GM20000 (cell line): ENCODE measurements at regions not wholly inside any gene's neighbourhood (a gene's known extent, or its start where the extent isn't known, plus 50 kb on each side); places are given as distances from the start of the nearest gene placed in this dataset.
A peak's percentile ranks its signal among the peaks of the same experiment; 100 is the strongest.

Experiments
- DNase-seq: peaks from one replicate; pipeline ENCODE4 v3.0.0; 2012; ENCODE audit warnings: low spot score
- CTCF ChIP-seq: IDR thresholded peaks from 2 replicates; pipeline ENCODE4 v1.5.1; 2012; ENCODE audit warnings: mild to moderate bottlenecking, control low read depth; ENCODE audit errors: extremely low read depth, missing control alignments

GRCh38 chr13:73933795-73934194, 200.4 kb downstream of the KLF12 start:
- no peak for TF ChIP-seq CTCF
- DNase-seq, result no peak

GRCh38 chr13:73932091-73932490, 202.1 kb downstream of the KLF12 start:
- DNase-seq, result no peak
- no peak for TF ChIP-seq CTCF

- TF ChIP-seq CTCF, result no peak
- DNase-seq, result no peak
Measured at GRCh38 chr13:73929287-73929932, 204.8 kb downstream of the KLF12 start.

- no peak for DNase-seq
- no peak for TF ChIP-seq CTCF
Measured at GRCh38 chr13:73924607-73925006, 209.6 kb downstream of the KLF12 start.

GRCh38 chr13:73922493-73923393, 211.5 kb downstream of the KLF12 start:
- TF ChIP-seq CTCF, result no peak
- DNase-seq, result no peak

- no peak for TF ChIP-seq CTCF
- no peak for DNase-seq
Measured at GRCh38 chr13:73918691-73919090, 215.5 kb downstream of the KLF12 start.

GRCh38 chr13:73913751-73914518, 220.3 kb downstream of the KLF12 start:
- TF ChIP-seq CTCF, result no peak
- peak; percentile 6 for DNase-seq
